Endodermal cell (in vitro differentiated cells): ENCODE measurements at regions not wholly inside any gene's neighbourhood (a gene's known extent, or its start where the extent isn't known, plus 50 kb on each side); places are given as distances from the start of the nearest gene placed in this dataset.

Experiments
- DNase-seq: peaks from one replicate; pipeline ENCODE4 v3.0.0-alpha.2; 2017
- H3K27ac ChIP-seq: 2 replicates; pipeline ENCODE4 v1.5.1; 2013; ENCODE audit warnings: mild to moderate bottlenecking, low read depth, low read length, moderate library complexity
- H3K27me3 ChIP-seq: 2 replicates; pipeline ENCODE4 v1.6.1; 2013; ENCODE audit warnings: mild to moderate bottlenecking, low read length, moderate library complexity; ENCODE audit not compliant: insufficient read depth, control insufficient read depth, poor library complexity, severe bottlenecking
- H3K36me3 ChIP-seq: 2 replicates; pipeline ENCODE4 v1.7.0; 2013; ENCODE audit warnings: mild to moderate bottlenecking, low read length, moderate library complexity; ENCODE audit not compliant: control insufficient read depth, insufficient read depth
- H3K4me1 ChIP-seq: one replicate; pipeline ENCODE4 v1.7.0; 2013; ENCODE audit warnings: low read length; ENCODE audit not compliant: control insufficient read depth, insufficient read depth
- H3K4me3 ChIP-seq: 2 replicates; pipeline ENCODE4 v1.5.1; 2013; ENCODE audit warnings: mild to moderate bottlenecking, low read length, moderate library complexity
- H3K9ac ChIP-seq: 2 replicates; pipeline ENCODE4 v1.6.1; 2013; ENCODE audit warnings: mild to moderate bottlenecking, low read length, moderate library complexity; ENCODE audit not compliant: poor library complexity, severe bottlenecking; ENCODE audit errors: extremely low read depth
- H3K9me3 ChIP-seq: 2 replicates; pipeline ENCODE4 v1.6.1; 2013; ENCODE audit warnings: mild to moderate bottlenecking, low read length, moderate library complexity; ENCODE audit not compliant: control insufficient read depth
- H3K27ac Mint-ChIP-seq: 2 replicates; pipeline ENCODE4 v1.8.0; 2020; ENCODE audit warnings: mixed read lengths
- H3K27me3 Mint-ChIP-seq: 2 replicates; pipeline ENCODE4 v1.8.0; 2021; ENCODE audit warnings: mild to moderate bottlenecking, mixed read lengths; ENCODE audit not compliant: insufficient read depth
- H3K36me3 Mint-ChIP-seq: 2 replicates; pipeline ENCODE4 v1.8.0; 2020; ENCODE audit warnings: low read depth, mixed read lengths
- H3K4me1 Mint-ChIP-seq: 2 replicates; pipeline ENCODE4 v1.8.0; 2020; ENCODE audit warnings: mixed read lengths
- H3K4me3 Mint-ChIP-seq: 2 replicates; pipeline ENCODE4 v1.8.0; 2020; ENCODE audit warnings: mild to moderate bottlenecking, moderate library complexity, mixed read lengths
- H3K9me3 Mint-ChIP-seq: 2 replicates; pipeline ENCODE4 v1.8.0; 2020; ENCODE audit warnings: mild to moderate bottlenecking, mixed read lengths
- CTCF ChIP-seq: fragments of 200-600 bp; sonication (generic); conservative IDR thresholded peaks from 2 replicates; pipeline ENCODE4 v1.5.0; 2021; ENCODE audit warnings: antibody characterized with exemption, mild to moderate bottlenecking
- WGBS, 2 experiments: methylation state at CpG; one replicate each; pipeline versions ENCODE4 v1.1.5 to v1.1.7; 2013; ENCODE audit warnings: missing lambda C conversion rate in 2 of 2, mixed read lengths in 1 of 2; ENCODE audit not compliant: insufficient coverage in 1 of 2, insufficient read length in 1 of 2; 5-methylcytosine and 5-hydroxymethylcytosine counted together

GRCh38 chr12:75766263-75767160, 255.1 kb upstream of the KRR1 start:
- H3K36me3 Mint-ChIP-seq, result no peaks in the 10 kb centered on the region
- Histone ChIP-seq H3K27me3 (no peaks in the 10 kb centered on the region), H3K4me3 (peak overlapping the region; percentile 64), H3K9me3 (no peaks in the 10 kb centered on the region), H3K27ac (no peak overlapping the region), H3K9ac (peak overlapping the region; percentile 27), H3K4me1 (peaks cover 22% of the 10 kb centered on the region), H3K36me3 (no peaks in the 10 kb centered on the region)
- peaks cover 2% of the 10 kb centered on the region for H3K27me3 Mint-ChIP-seq
- no peak overlapping the region for H3K4me3 Mint-ChIP-seq
- peaks cover 24% of the 10 kb centered on the region for H3K4me1 Mint-ChIP-seq
- no peak for TF ChIP-seq CTCF
- H3K9me3 Mint-ChIP-seq, result no peaks in the 10 kb centered on the region
- 38 to 60% methylated on average over 3 of the region's 3 CpGs for WGBS, 2 experiments
- no peak overlapping the region for H3K27ac Mint-ChIP-seq
- no peak for DNase-seq

DNA sequence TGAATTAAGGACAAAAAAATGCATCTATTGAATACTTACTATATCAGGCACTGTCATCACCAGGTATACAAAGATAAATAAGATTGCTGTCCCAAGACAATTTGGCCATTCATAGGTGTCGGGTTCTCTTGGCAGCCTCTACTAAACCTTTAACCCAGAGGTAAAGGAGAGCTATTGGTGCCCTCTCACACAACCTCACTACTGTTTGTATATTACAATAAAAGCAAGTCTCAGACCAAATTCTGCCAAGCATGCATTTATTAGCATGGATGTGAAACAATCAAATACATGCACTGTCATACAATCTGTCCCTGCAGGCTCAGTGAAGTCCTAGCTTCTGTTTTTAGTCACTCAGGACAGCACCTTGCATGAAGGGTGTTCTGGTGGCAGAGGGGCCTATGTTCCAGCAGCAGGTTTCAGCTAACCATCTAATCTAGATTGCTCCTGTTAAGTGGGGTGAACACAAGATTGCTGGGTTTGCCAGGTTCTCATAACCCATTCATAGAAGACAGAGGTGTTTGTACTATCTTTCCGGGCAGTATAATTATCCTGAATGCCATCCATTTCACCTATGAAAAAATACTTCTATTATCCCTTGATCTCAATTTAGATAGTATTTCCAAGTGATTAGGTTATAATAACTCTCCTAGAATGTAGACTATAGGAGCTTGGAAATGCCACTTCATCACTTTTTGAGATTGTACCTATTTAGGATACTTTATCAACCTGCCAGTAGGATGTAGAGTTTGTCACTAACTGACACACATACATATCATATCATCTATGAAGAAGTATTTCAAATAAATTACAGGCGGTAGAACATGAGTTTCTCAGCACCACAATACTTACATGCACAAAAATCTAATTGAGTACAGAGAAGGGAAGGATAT, 254.0 kb upstream of the KRR1 start:
- Histone ChIP-seq H3K4me1 (peaks cover 22% of the 10 kb centered on the region), H3K27ac (no peak overlapping the region), H3K9me3 (no peaks in the 10 kb centered on the region), H3K27me3 (no peaks in the 10 kb centered on the region), H3K36me3 (no peaks in the 10 kb centered on the region), H3K4me3 (peak overlapping the region; percentile 64), H3K9ac (no peak overlapping the region)
- H3K4me3 Mint-ChIP-seq, result no peak overlapping the region
- TF ChIP-seq CTCF, result no peak
- H3K36me3 Mint-ChIP-seq, result no peaks in the 10 kb centered on the region
- DNase-seq, result no peak
- H3K27me3 Mint-ChIP-seq, result peaks cover 2% of the 10 kb centered on the region
- no peaks in the 10 kb centered on the region for H3K9me3 Mint-ChIP-seq
- WGBS, 2 experiments, result 75 to 94% methylated on average over 1 to 2 of the region's 3 CpGs
- H3K4me1 Mint-ChIP-seq, result peaks cover 24% of the 10 kb centered on the region
- H3K27ac Mint-ChIP-seq, result no peak overlapping the region

- peaks cover 24% of the 10 kb centered on the region for H3K4me1 Mint-ChIP-seq
- Histone ChIP-seq H3K36me3 (no peaks in the 10 kb centered on the region), H3K9ac (no peak overlapping the region), H3K27ac (no peak overlapping the region), H3K4me3 (no peak overlapping the region), H3K27me3 (no peaks in the 10 kb centered on the region), H3K4me1 (peaks cover 22% of the 10 kb centered on the region), H3K9me3 (no peaks in the 10 kb centered on the region)
- TF ChIP-seq CTCF, result no peak
- WGBS, 2 experiments, result 89 to 93% methylated on average over 3 to 5 of the region's 5 CpGs
- H3K4me3 Mint-ChIP-seq, result no peak overlapping the region
- H3K27me3 Mint-ChIP-seq, result peaks cover 2% of the 10 kb centered on the region
- no peaks in the 10 kb centered on the region for H3K9me3 Mint-ChIP-seq
- no peaks in the 10 kb centered on the region for H3K36me3 Mint-ChIP-seq
- no peak for DNase-seq
- no peak overlapping the region for H3K27ac Mint-ChIP-seq
Observed at GRCh38 chr12:75764091-75764841, 252.9 kb upstream of the KRR1 start.
